ENCODE measurements at regions not wholly inside any gene's neighbourhood (a gene's known extent, or its start where the extent isn't known, plus 50 kb on each side); places are given as distances from the start of the nearest gene placed in this dataset.
A peak's percentile ranks its signal among the peaks of the same experiment; 100 is the strongest.

- TF ChIP-seq CTCF (conservative IDR thresholded peaks at IDR 0.05; ENCODE audit: low read depth in 2 of 2) (no peak), EZH2phosphoT487 (IDR thresholded peaks at IDR 0.05; ENCODE audit: unreplicated experiment) (no peak)
Measured at GRCh38 chr20:6877633-6878032, 110.1 kb downstream of the BMP2 start (continued).

- H2AFZ ChIP-seq: peak overlapping the region; percentile 43; the same call in 1 of the 2 replicates
- no peak overlapping the region for H3K4me3 ChIP-seq
- H3K36me3 Mint-ChIP-seq (ENCODE audit: low read depth): no peaks in the 10 kb centered on the region
- H4K20me1 ChIP-seq (replicated peaks; ENCODE audit: insufficient read depth): no peaks in the 10 kb centered on the region
- TF ChIP-seq CREB1 (CRISPR knock-in tag; IDR thresholded peaks at IDR 0.05; ENCODE audit: low read depth) (no peak), ZNF114 (CRISPR knock-in tag; IDR thresholded peaks at IDR 0.05) (no peak), ZNF331 (CRISPR knock-in tag; IDR thresholded peaks at IDR 0.05; ENCODE audit: low read depth) (no peak), REST (IDR thresholded peaks at IDR 0.05; ENCODE audit: unreplicated experiment) (no peak), NANOG (IDR thresholded peaks at IDR 0.05; ENCODE audit: borderline replicate concordance) (no peak), CTCF (conservative IDR thresholded peaks at IDR 0.05; ENCODE audit: low read depth in 2 of 2) (no peak), STAT1 (IDR thresholded peaks at IDR 0.05; ENCODE audit: unreplicated experiment) (no peak)
- no peak overlapping the region for H3K4me2 ChIP-seq
- peaks cover 16% of the 10 kb centered on the region for H3K4me1 Mint-ChIP-seq
- no peaks in the 10 kb centered on the region for H3K36me3 ChIP-seq (ENCODE audit: insufficient read depth)
- H3K27me3 ChIP-seq (ENCODE audit: insufficient read depth): no peaks in the 10 kb centered on the region
- H3K9me3 Mint-ChIP-seq: no peaks in the 10 kb centered on the region
- peaks cover 3% of the 10 kb centered on the region for H3K27me3 Mint-ChIP-seq (ENCODE audit: insufficient read depth, low read depth, poor library complexity)
- H3K27ac ChIP-seq (ENCODE audit: low read depth): no peak overlapping the region
- H3K4me3 Mint-ChIP-seq: no peak overlapping the region
- H3K79me2 ChIP-seq (replicated peaks; ENCODE audit: insufficient read depth): no peaks in the 10 kb centered on the region
- ATAC-seq: no peak
- H3K9me2 ChIP-seq (ENCODE audit: insufficient read depth): peaks cover 2% of the 10 kb centered on the region; the same call in 1 of the 2 replicates
- DNase-seq (ENCODE audit: low spot score): no peak
- H3F3A ChIP-seq (replicated peaks; ENCODE audit: low read depth): no peaks in the 10 kb centered on the region
- no peak overlapping the region for H3K27ac Mint-ChIP-seq
- H3K4me1 ChIP-seq (ENCODE audit: insufficient read depth): peaks cover 11% of the 10 kb centered on the region; the same call in 1 of the 2 replicates
Measured at GRCh38 chr20:6882561-6883291, 115.2 kb downstream of the BMP2 start.

Measured in GM23338 (cell line).